CD4-positive, CD25-positive, alpha-beta regulatory T cell (primary cell): ENCODE measurements at regions not wholly inside any gene's neighbourhood (a gene's known extent, or its start where the extent isn't known, plus 50 kb on each side); places are given as distances from the start of the nearest gene placed in this dataset.
"Not testable (repeated sequence)": the region's sequence is repeated elsewhere in the genome, so short reads cannot be mapped to it uniquely, and the experiment has no call there.

ENCODE experiments used
- ATAC-seq, 2 donors: fragments of 150-1000 bp; cut with Tn5 transposase; one replicate each; pipeline ENCODE4 v1.10.0; 2021; ENCODE audit warnings: low read depth in 2 of 2, moderate number of reproducible peaks in 2 of 2, moderate library complexity in 1 of 2
- DNase-seq, 3 donors: peaks; one replicate each; pipeline versions ENCODE4 v3.0.0 to v3.0.0-alpha.2; 2012 to 2022; ENCODE audit warnings: mixed read lengths in 1 of 3
- H3K27ac ChIP-seq: one replicate; pipeline ENCODE4 v1.7.0; 2013; ENCODE audit warnings: mild to moderate bottlenecking, low read length; ENCODE audit not compliant: insufficient read depth, poor library complexity, severe bottlenecking
- H3K27me3 ChIP-seq: one replicate; pipeline ENCODE4 v1.7.0; 2013; ENCODE audit warnings: low read length; ENCODE audit not compliant: control insufficient read depth, insufficient read depth
- H3K36me3 ChIP-seq: one replicate; pipeline ENCODE4 v1.7.0; 2013; ENCODE audit warnings: mild to moderate bottlenecking, low read length, moderate library complexity; ENCODE audit not compliant: control insufficient read depth, insufficient read depth
- H3K4me1 ChIP-seq: 2 replicates; pipeline ENCODE4 v1.7.0; 2013; ENCODE audit warnings: mild to moderate bottlenecking, low read length; ENCODE audit not compliant: insufficient read depth, control insufficient read depth, poor library complexity, severe bottlenecking
- H3K4me3 ChIP-seq: one replicate; pipeline ENCODE4 v1.7.0; 2013; ENCODE audit warnings: low read depth, mild to moderate bottlenecking, low read length, moderate library complexity
- H3K9me3 ChIP-seq, 2 experiments: 1 replicate in 1 of 2; 2 replicates in 1 of 2; pipeline ENCODE4 v1.7.0; 2013; ENCODE audit warnings: low read length in 2 of 2, mild to moderate bottlenecking in 1 of 2, moderate library complexity in 1 of 2; ENCODE audit not compliant: control insufficient read depth in 2 of 2
- H3K27ac Mint-ChIP-seq, 3 donors: one replicate each; pipeline ENCODE4 v1.8.0; 2020 to 2022; ENCODE audit warnings: mild to moderate bottlenecking in 3 of 3, mixed read lengths in 3 of 3, moderate library complexity in 2 of 3
- H3K27me3 Mint-ChIP-seq: one replicate; pipeline ENCODE4 v1.8.0; 2022; ENCODE audit warnings: mild to moderate bottlenecking, mixed read lengths
- H3K36me3 Mint-ChIP-seq: one replicate; pipeline ENCODE4 v1.8.0; 2020; ENCODE audit warnings: mixed read lengths
- H3K4me1 Mint-ChIP-seq, 4 donors: one replicate each; pipeline ENCODE4 v1.8.0; 2020 to 2022; ENCODE audit warnings: mixed read lengths in 4 of 4, mild to moderate bottlenecking in 1 of 4
- H3K4me3 Mint-ChIP-seq, 4 donors: one replicate each; pipeline ENCODE4 v1.8.0; 2020 to 2022; ENCODE audit warnings: mild to moderate bottlenecking in 4 of 4, mixed read lengths in 4 of 4, moderate library complexity in 3 of 4
- H3K9me3 Mint-ChIP-seq, 7 donors: one replicate each; pipeline ENCODE4 v1.8.0; 2020 to 2022; ENCODE audit warnings: mixed read lengths in 7 of 7, mild to moderate bottlenecking in 3 of 7, moderate library complexity in 2 of 7

- H3K9me3 ChIP-seq, result not testable (repeated sequence)
These were observed 138.7 kb upstream of the GOLGA6L6 start for GRCh38 chr15:20680257-20680815.

GRCh38 chr15:20672470-20672869 is 130.9 kb upstream of the GOLGA6L6 start:
- no peak for ATAC-seq
- no peaks in the 10 kb centered on the region for H3K36me3 ChIP-seq
- Mint-ChIP-seq H3K27me3 (no peaks in the 10 kb centered on the region), H3K4me3 (no peak overlapping the region), H3K9me3 (no peaks in the 10 kb centered on the region), H3K36me3 (no peaks in the 10 kb centered on the region), H3K4me1 (no peaks in the 10 kb centered on the region), H3K27ac (no peak overlapping the region)
- H3K9me3 ChIP-seq, result no peaks in the 10 kb centered on the region
- DNase-seq, result no peak
- no peak overlapping the region for H3K27ac ChIP-seq
- H3K4me1 ChIP-seq, result no peaks in the 10 kb centered on the region
- no peaks in the 10 kb centered on the region for H3K27me3 ChIP-seq
- no peak overlapping the region for H3K4me3 ChIP-seq

More at GRCh38 chr15:20680257-20680815, 138.7 kb upstream of the GOLGA6L6 start:
- not testable (repeated sequence) for H3K27ac ChIP-seq, H3K27me3 Mint-ChIP-seq, H3K4me1 Mint-ChIP-seq, H3K4me1 ChIP-seq, H3K27me3 ChIP-seq, H3K4me3 ChIP-seq, DNase-seq, H3K27ac Mint-ChIP-seq, H3K9me3 Mint-ChIP-seq, H3K4me3 Mint-ChIP-seq, ATAC-seq, H3K36me3 ChIP-seq, H3K36me3 Mint-ChIP-seq

GRCh38 chr15:20671675-20672074 is 130.1 kb upstream of the GOLGA6L6 start:
- no peak overlapping the region for H3K27ac Mint-ChIP-seq
- Histone ChIP-seq H3K27ac (no peak overlapping the region), H3K4me3 (no peak overlapping the region), H3K36me3 (no peaks in the 10 kb centered on the region), H3K4me1 (no peaks in the 10 kb centered on the region), H3K9me3 (no peaks in the 10 kb centered on the region), H3K27me3 (no peaks in the 10 kb centered on the region)
- ATAC-seq (no peak), DNase-seq (no peak)
- H3K4me3 Mint-ChIP-seq, result no peak overlapping the region
- no peaks in the 10 kb centered on the region for H3K9me3 Mint-ChIP-seq
- H3K4me1 Mint-ChIP-seq, result no peaks in the 10 kb centered on the region
- no peaks in the 10 kb centered on the region for H3K36me3 Mint-ChIP-seq
- no peaks in the 10 kb centered on the region for H3K27me3 Mint-ChIP-seq

- not testable (repeated sequence) for H3K9me3 ChIP-seq, H3K27ac Mint-ChIP-seq, H3K4me3 ChIP-seq, H3K36me3 Mint-ChIP-seq, DNase-seq, H3K4me1 Mint-ChIP-seq, H3K27me3 ChIP-seq, H3K4me3 Mint-ChIP-seq, H3K27ac ChIP-seq, H3K36me3 ChIP-seq, H3K9me3 Mint-ChIP-seq, H3K4me1 ChIP-seq, ATAC-seq, H3K27me3 Mint-ChIP-seq
These were observed 124.8 kb upstream of the GOLGA6L6 start for GRCh38 chr15:20666410-20666809.

GRCh38 chr15:20665653-20666052 is 124.1 kb upstream of the GOLGA6L6 start:
- Histone ChIP-seq H3K27me3 (no peaks in the 10 kb centered on the region), H3K27ac (no peak overlapping the region), H3K9me3 (no peaks in the 10 kb centered on the region), H3K4me3 (no peak overlapping the region), H3K4me1 (no peaks in the 10 kb centered on the region), H3K36me3 (no peaks in the 10 kb centered on the region)
- Mint-ChIP-seq H3K4me1 (no peaks in the 10 kb centered on the region), H3K27me3 (no peaks in the 10 kb centered on the region), H3K27ac (no peak overlapping the region), H3K9me3 (no peaks in the 10 kb centered on the region), H3K36me3 (no peaks in the 10 kb centered on the region), H3K4me3 (no peak overlapping the region)
- ATAC-seq (no peak), DNase-seq (no peak)

- Mint-ChIP-seq H3K4me3 (no peak overlapping the region), H3K36me3 (no peaks in the 10 kb centered on the region), H3K4me1 (no peaks in the 10 kb centered on the region), H3K27me3 (no peaks in the 10 kb centered on the region), H3K27ac (no peak overlapping the region), H3K9me3 (no peaks in the 10 kb centered on the region)
- H3K27me3 ChIP-seq, result no peaks in the 10 kb centered on the region
- no peak overlapping the region for H3K4me3 ChIP-seq
- H3K4me1 ChIP-seq, result no peaks in the 10 kb centered on the region
- no peaks in the 10 kb centered on the region for H3K36me3 ChIP-seq
- DNase-seq, result no peak
- no peaks in the 10 kb centered on the region for H3K9me3 ChIP-seq
- H3K27ac ChIP-seq, result no peak overlapping the region
- ATAC-seq, result no peak
These were observed 117.7 kb upstream of the GOLGA6L6 start for GRCh38 chr15:20659265-20659664.

GRCh38 chr15:20658024-20658423 is 116.4 kb upstream of the GOLGA6L6 start:
- no peak for ATAC-seq
- Mint-ChIP-seq H3K27ac (no peak overlapping the region), H3K4me3 (no peak overlapping the region), H3K36me3 (no peaks in the 10 kb centered on the region), H3K9me3 (no peaks in the 10 kb centered on the region), H3K27me3 (no peaks in the 10 kb centered on the region), H3K4me1 (no peaks in the 10 kb centered on the region)
- no peaks in the 10 kb centered on the region for H3K36me3 ChIP-seq
- no peak overlapping the region for H3K27ac ChIP-seq
- no peaks in the 10 kb centered on the region for H3K27me3 ChIP-seq
- no peak overlapping the region for H3K4me3 ChIP-seq
- no peak for DNase-seq
- no peaks in the 10 kb centered on the region for H3K4me1 ChIP-seq
- no peaks in the 10 kb centered on the region for H3K9me3 ChIP-seq

GRCh38 chr15:20657084-20657483 is 115.5 kb upstream of the GOLGA6L6 start:
- DNase-seq (no peak), ATAC-seq (no peak)
- H3K4me1 ChIP-seq, result no peaks in the 10 kb centered on the region
- H3K4me1 Mint-ChIP-seq, result no peaks in the 10 kb centered on the region
- no peak overlapping the region for H3K4me3 ChIP-seq
- H3K27ac Mint-ChIP-seq, result no peak overlapping the region
- H3K9me3 ChIP-seq, result no peaks in the 10 kb centered on the region
- no peak overlapping the region for H3K4me3 Mint-ChIP-seq
- no peaks in the 10 kb centered on the region for H3K27me3 Mint-ChIP-seq
- H3K27ac ChIP-seq, result no peak overlapping the region
- H3K9me3 Mint-ChIP-seq, result no peaks in the 10 kb centered on the region
- H3K36me3 Mint-ChIP-seq, result no peaks in the 10 kb centered on the region
- no peaks in the 10 kb centered on the region for H3K36me3 ChIP-seq
- no peaks in the 10 kb centered on the region for H3K27me3 ChIP-seq
